SU-DHL-6 (cell line): ENCODE measurements at regions not wholly inside any gene's neighbourhood (a gene's known extent, or its start where the extent isn't known, plus 50 kb on each side); places are given as distances from the start of the nearest gene placed in this dataset.

Experiments
- EZH2phosphoT487 ChIP-seq: fragments of 200-600 bp; sonication (generic), shearing (Covaris generic); conservative IDR thresholded peaks from 2 replicates; pipeline ENCODE4 v1.6.1; 2018; ENCODE audit warnings: mild to moderate bottlenecking, antibody characterized with exemption, low read length, moderate library complexity, mixed read lengths
- TF ChIP-seq, protein P1 (sequence below): fragments of 200-600 bp; sonication (generic); IDR thresholded peaks from one replicate; pipeline ENCODE4 v1.5.1; 2017; ENCODE audit warnings: antibody characterized with exemption, mild to moderate bottlenecking, low read length, moderate library complexity; ENCODE audit not compliant: insufficient read depth, poor library complexity, severe bottlenecking

DNA sequence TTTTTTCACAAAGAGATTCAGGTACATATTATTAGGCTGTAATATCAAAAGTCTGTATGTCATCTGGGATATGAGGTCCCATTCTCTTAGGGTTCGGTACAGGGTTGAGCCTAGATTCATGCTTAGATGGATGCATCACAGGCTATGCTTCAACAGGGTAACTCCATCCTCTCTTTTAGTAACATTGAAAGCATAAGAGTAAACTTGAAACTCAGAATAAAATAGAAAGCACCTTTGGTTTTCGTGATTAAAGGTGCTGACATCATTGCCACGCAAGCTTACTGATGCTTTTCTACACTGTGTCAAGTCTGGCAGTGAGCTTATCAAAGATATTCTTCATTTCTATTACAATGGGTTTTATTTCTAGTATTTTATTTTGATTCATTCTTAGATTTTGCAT is 419.1 kb upstream of the DSEL start:
- TF ChIP-seq, protein P1, sequence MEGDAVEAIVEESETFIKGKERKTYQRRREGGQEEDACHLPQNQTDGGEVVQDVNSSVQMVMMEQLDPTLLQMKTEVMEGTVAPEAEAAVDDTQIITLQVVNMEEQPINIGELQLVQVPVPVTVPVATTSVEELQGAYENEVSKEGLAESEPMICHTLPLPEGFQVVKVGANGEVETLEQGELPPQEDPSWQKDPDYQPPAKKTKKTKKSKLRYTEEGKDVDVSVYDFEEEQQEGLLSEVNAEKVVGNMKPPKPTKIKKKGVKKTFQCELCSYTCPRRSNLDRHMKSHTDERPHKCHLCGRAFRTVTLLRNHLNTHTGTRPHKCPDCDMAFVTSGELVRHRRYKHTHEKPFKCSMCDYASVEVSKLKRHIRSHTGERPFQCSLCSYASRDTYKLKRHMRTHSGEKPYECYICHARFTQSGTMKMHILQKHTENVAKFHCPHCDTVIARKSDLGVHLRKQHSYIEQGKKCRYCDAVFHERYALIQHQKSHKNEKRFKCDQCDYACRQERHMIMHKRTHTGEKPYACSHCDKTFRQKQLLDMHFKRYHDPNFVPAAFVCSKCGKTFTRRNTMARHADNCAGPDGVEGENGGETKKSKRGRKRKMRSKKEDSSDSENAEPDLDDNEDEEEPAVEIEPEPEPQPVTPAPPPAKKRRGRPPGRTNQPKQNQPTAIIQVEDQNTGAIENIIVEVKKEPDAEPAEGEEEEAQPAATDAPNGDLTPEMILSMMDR = no peak
- TF ChIP-seq EZH2phosphoT487 = no peak
